Smooth muscle cell (in vitro differentiated cells): ENCODE measurements at regions not wholly inside any gene's neighbourhood (a gene's known extent, or its start where the extent isn't known, plus 50 kb on each side); places are given as distances from the start of the nearest gene placed in this dataset.

ENCODE experiments used
- DNase-seq: peaks from one replicate; lab custom pipeline; 2025; ENCODE audit not compliant: unreplicated experiment; lab: John Stamatoyannopoulos, UW
- H2AFZ ChIP-seq: fragments of 200-600 bp; sonication (generic); 2 replicates; pipeline ENCODE4 v1.6.0; 2016; ENCODE audit warnings: antibody characterized with exemption, low read depth, mild to moderate bottlenecking
- H3F3A ChIP-seq: fragments of 200-600 bp; sonication (generic); 2 replicates; pipeline ENCODE4 v1.6.0; 2017; ENCODE audit warnings: antibody characterized with exemption, low read depth
- H3K27ac ChIP-seq: fragments of 200-600 bp; sonication (generic); 2 replicates; pipeline ENCODE4 v1.5.1; 2016; ENCODE audit warnings: low read depth, mild to moderate bottlenecking
- H3K27me3 ChIP-seq: fragments of 200-600 bp; sonication (generic); 2 replicates; pipeline ENCODE4 v1.6.1; 2016; ENCODE audit warnings: low read depth, mild to moderate bottlenecking
- H3K36me3 ChIP-seq: fragments of 200-600 bp; sonication (generic); 2 replicates; pipeline ENCODE4 v1.5.1; 2016; ENCODE audit warnings: low read depth
- H3K4me1 ChIP-seq: fragments of 200-600 bp; sonication (generic); 2 replicates; pipeline ENCODE4 v1.5.1; 2016; ENCODE audit warnings: low read depth
- H3K4me2 ChIP-seq: fragments of 200-600 bp; sonication (generic); 2 replicates; pipeline ENCODE4 v1.6.0; 2016; ENCODE audit warnings: mild to moderate bottlenecking
- H3K4me3 ChIP-seq: fragments of 200-600 bp; sonication (generic); 2 replicates; pipeline ENCODE4 v1.5.1; 2016; ENCODE audit warnings: mild to moderate bottlenecking
- H3K79me2 ChIP-seq: fragments of 200-600 bp; sonication (generic); 2 replicates; pipeline ENCODE4 v1.6.0; 2016; ENCODE audit warnings: low read depth, mild to moderate bottlenecking
- H3K9ac ChIP-seq: fragments of 200-600 bp; sonication (generic); 2 replicates; pipeline ENCODE4 v1.6.0; 2016; ENCODE audit warnings: low read depth
- H3K9me3 ChIP-seq: fragments of 200-600 bp; sonication (generic); replicated peaks from 2 replicates; pipeline ENCODE4 v1.5.1; 2016; ENCODE audit warnings: low read depth
- H4K20me1 ChIP-seq: fragments of 200-600 bp; sonication (generic); 2 replicates; pipeline ENCODE4 v1.6.0; 2016; ENCODE audit warnings: low read depth
- WGBS: methylation state at CpG from one replicate; pipeline ENCODE4 v1.1.7; 2016; ENCODE audit warnings: low lambda C conversion rate; 5-methylcytosine and 5-hydroxymethylcytosine counted together
- TF ChIP-seq, protein P1 (sequence below): fragments of 200-600 bp; sonication (generic); IDR thresholded peaks from 2 replicates; pipeline ENCODE4 v1.5.1; 2017; ENCODE audit warnings: borderline replicate concordance, mild to moderate bottlenecking, antibody characterized with exemption; ENCODE audit not compliant: insufficient read depth, poor library complexity, severe bottlenecking

DNA sequence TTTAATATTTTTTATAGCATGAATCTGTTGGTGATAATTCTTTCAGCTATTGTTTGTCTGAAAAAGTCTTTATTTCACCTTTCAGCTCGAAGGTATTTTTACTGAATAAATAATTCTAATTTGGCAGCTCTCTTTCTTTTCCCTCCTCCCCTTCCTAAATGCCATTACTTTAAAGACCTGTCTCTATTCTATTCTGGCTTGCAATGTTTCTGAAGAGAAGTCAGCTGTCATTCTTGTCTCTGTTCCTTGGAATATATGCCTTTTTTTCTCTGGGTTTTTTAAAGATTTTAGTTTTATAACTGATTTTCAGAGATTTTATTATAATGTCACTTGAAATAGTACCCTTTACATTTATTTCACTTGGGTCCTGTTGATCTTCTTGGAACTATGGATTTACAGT, 237.9 kb upstream of the DAAM1 start:
- whole genome bisulfite sequencing = 86% methylated on average over 1 of the region's 1 CpG
- Histone ChIP-seq H2AFZ (no peak overlapping the region), H3K36me3 (no peaks in the 10 kb centered on the region), H3K27me3 (no peaks in the 10 kb centered on the region), H3K4me1 (peaks cover 12% of the 10 kb centered on the region), H3K9me3 (peaks cover 12% of the 10 kb centered on the region), H3K4me2 (no peak overlapping the region), H3F3A (peaks cover 7% of the 10 kb centered on the region), H3K4me3 (no peak overlapping the region), H3K27ac (no peak overlapping the region), H3K9ac (no peak overlapping the region), H3K79me2 (no peaks in the 10 kb centered on the region), H4K20me1 (no peaks in the 10 kb centered on the region)
- no peak for DNase-seq
- TF ChIP-seq, protein P1, sequence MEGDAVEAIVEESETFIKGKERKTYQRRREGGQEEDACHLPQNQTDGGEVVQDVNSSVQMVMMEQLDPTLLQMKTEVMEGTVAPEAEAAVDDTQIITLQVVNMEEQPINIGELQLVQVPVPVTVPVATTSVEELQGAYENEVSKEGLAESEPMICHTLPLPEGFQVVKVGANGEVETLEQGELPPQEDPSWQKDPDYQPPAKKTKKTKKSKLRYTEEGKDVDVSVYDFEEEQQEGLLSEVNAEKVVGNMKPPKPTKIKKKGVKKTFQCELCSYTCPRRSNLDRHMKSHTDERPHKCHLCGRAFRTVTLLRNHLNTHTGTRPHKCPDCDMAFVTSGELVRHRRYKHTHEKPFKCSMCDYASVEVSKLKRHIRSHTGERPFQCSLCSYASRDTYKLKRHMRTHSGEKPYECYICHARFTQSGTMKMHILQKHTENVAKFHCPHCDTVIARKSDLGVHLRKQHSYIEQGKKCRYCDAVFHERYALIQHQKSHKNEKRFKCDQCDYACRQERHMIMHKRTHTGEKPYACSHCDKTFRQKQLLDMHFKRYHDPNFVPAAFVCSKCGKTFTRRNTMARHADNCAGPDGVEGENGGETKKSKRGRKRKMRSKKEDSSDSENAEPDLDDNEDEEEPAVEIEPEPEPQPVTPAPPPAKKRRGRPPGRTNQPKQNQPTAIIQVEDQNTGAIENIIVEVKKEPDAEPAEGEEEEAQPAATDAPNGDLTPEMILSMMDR = no peak

DNA sequence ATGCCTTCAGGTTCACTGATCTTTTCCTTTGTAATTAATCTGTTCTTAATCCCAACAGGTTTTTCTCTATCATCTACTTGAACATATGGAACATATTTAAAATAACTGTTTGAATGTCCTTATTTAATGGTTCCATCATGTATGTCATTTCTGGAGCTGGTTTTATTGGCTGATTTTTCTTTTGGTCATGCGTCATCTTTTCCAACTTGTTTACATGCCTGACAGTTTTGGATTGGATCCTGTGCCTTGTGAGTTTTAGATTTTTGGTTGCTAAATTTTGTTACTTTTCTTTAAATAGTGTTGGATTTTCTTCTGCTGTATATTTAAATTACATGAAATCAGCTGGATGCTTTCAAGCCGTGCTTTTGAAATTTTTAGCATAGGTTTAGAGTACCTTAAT, 237.3 kb upstream of the DAAM1 start:
- no peak overlapping the region for H3K4me2 ChIP-seq
- TF ChIP-seq, protein P1 = no peak
- H3K27ac ChIP-seq = no peak overlapping the region
- no peak overlapping the region for H2AFZ ChIP-seq
- 96% methylated on average over 2 of the region's 2 CpGs for WGBS
- no peaks in the 10 kb centered on the region for H4K20me1 ChIP-seq
- H3K4me1 ChIP-seq = peaks cover 18% of the 10 kb centered on the region
- no peaks in the 10 kb centered on the region for H3K27me3 ChIP-seq
- peaks cover 11% of the 10 kb centered on the region for H3F3A ChIP-seq
- no peak overlapping the region for H3K9ac ChIP-seq
- no peaks in the 10 kb centered on the region for H3K36me3 ChIP-seq
- no peak for DNase-seq
- H3K79me2 ChIP-seq = no peaks in the 10 kb centered on the region
- H3K9me3 ChIP-seq = peaks cover 12% of the 10 kb centered on the region
- no peak overlapping the region for H3K4me3 ChIP-seq

DNA sequence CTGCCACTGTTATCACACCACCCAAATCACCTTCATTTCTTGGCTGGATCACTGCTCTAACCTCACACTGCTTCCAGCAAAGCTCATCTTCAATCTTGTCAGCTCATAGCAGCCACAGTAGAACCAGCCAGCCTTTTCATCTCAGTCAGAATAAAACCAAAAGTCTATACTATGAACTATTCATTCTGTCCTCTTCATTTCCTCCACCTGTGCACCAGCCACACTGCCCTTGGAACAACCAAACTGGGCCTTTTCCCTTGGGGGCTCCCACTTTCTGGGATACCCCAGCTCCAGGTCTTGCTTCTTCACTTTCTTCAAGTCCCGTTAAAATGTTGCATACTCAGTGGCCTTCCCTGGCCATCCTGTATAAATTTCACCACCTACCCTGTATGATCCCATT, 234.4 kb upstream of the DAAM1 start:
- Histone ChIP-seq H4K20me1 (no peaks in the 10 kb centered on the region), H3K27me3 (no peaks in the 10 kb centered on the region), H3K4me3 (no peak overlapping the region), H3K9ac (no peak overlapping the region), H3K36me3 (no peaks in the 10 kb centered on the region), H3F3A (peaks cover 5% of the 10 kb centered on the region), H3K9me3 (peaks cover 12% of the 10 kb centered on the region), H3K27ac (no peak overlapping the region), H3K79me2 (no peaks in the 10 kb centered on the region), H2AFZ (no peak overlapping the region), H3K4me2 (no peak overlapping the region), H3K4me1 (peaks cover 20% of the 10 kb centered on the region)
- TF ChIP-seq, protein P1 = no peak
- 89% methylated on average over 1 of the region's 1 CpG for WGBS
- no peak for DNase-seq
